Type B pancreatic cell (in vitro differentiated cells): ENCODE measurements at regions not wholly inside any gene's neighbourhood (a gene's known extent, or its start where the extent isn't known, plus 50 kb on each side); places are given as distances from the start of the nearest gene placed in this dataset.

Experiments
- DNase-seq: peaks from one replicate; pipeline ENCODE4 v3.0.0; 2021; ENCODE audit warnings: mixed read lengths; ENCODE audit not compliant: unreplicated experiment; ENCODE audit errors: extremely low spot score
- H3K27ac Mint-ChIP-seq: 2 replicates; pipeline ENCODE4 v1.8.0; 2021; ENCODE audit warnings: mild to moderate bottlenecking, mixed read lengths
- H3K27me3 Mint-ChIP-seq: 2 replicates; pipeline ENCODE4 v1.8.0; 2021; ENCODE audit warnings: mixed read lengths
- H3K36me3 Mint-ChIP-seq: 2 replicates; pipeline ENCODE4 v1.8.0; 2021; ENCODE audit warnings: mixed read lengths
- H3K4me1 Mint-ChIP-seq: one replicate; pipeline ENCODE4 v1.8.0; 2021; ENCODE audit warnings: mixed read lengths; ENCODE audit not compliant: unreplicated experiment
- H3K4me3 Mint-ChIP-seq: 2 replicates; pipeline ENCODE4 v1.8.0; 2021; ENCODE audit warnings: mild to moderate bottlenecking, mixed read lengths
- H3K9me3 Mint-ChIP-seq: 2 replicates; pipeline ENCODE4 v1.8.0; 2021; ENCODE audit warnings: mixed read lengths
- CTCF ChIP-seq: fragments of 200-600 bp; sonication (generic); conservative IDR thresholded peaks from 2 replicates; pipeline ENCODE4 v1.5.0; 2021; ENCODE audit warnings: antibody characterized with exemption, mild to moderate bottlenecking

GRCh38 chr18:68466672-68467071 lies 248.2 kb downstream of the TMX3 start:
- DNase-seq = no peak
- no peak overlapping the region for H3K4me3 Mint-ChIP-seq
- H3K9me3 Mint-ChIP-seq = no peaks in the 10 kb centered on the region
- H3K27ac Mint-ChIP-seq = no peak overlapping the region
- H3K4me1 Mint-ChIP-seq = no peaks in the 10 kb centered on the region
- peaks cover 3% of the 10 kb centered on the region for H3K27me3 Mint-ChIP-seq
- TF ChIP-seq CTCF = no peak
- H3K36me3 Mint-ChIP-seq = no peaks in the 10 kb centered on the region

GRCh38 chr18:68462766-68463165 lies 252.1 kb downstream of the TMX3 start:
- Mint-ChIP-seq H3K27me3 (no peaks in the 10 kb centered on the region), H3K4me3 (no peak overlapping the region), H3K36me3 (no peaks in the 10 kb centered on the region), H3K9me3 (no peaks in the 10 kb centered on the region), H3K4me1 (no peaks in the 10 kb centered on the region), H3K27ac (no peak overlapping the region)
- no peak for TF ChIP-seq CTCF
- DNase-seq = no peak

GRCh38 chr18:68462148-68462547 lies 252.8 kb downstream of the TMX3 start:
- no peaks in the 10 kb centered on the region for H3K9me3 Mint-ChIP-seq
- no peak overlapping the region for H3K27ac Mint-ChIP-seq
- no peaks in the 10 kb centered on the region for H3K4me1 Mint-ChIP-seq

GRCh38 chr18:68461481-68462018 lies 253.4 kb downstream of the TMX3 start:
- Mint-ChIP-seq H3K4me3 (no peak overlapping the region), H3K36me3 (no peaks in the 10 kb centered on the region), H3K27me3 (no peaks in the 10 kb centered on the region), H3K4me1 (no peaks in the 10 kb centered on the region), H3K9me3 (no peaks in the 10 kb centered on the region), H3K27ac (no peak overlapping the region)
- TF ChIP-seq CTCF = no peak
- DNase-seq = no peak

More at GRCh38 chr18:68462148-68462547, 252.8 kb downstream of the TMX3 start:
- Mint-ChIP-seq H3K27me3 (no peaks in the 10 kb centered on the region), H3K36me3 (no peaks in the 10 kb centered on the region), H3K4me3 (no peak overlapping the region)
- TF ChIP-seq CTCF = no peak
- DNase-seq = no peak

GRCh38 chr18:68459968-68460367 lies 254.9 kb downstream of the TMX3 start:
- H3K27ac Mint-ChIP-seq = no peak overlapping the region
- H3K4me3 Mint-ChIP-seq = no peak overlapping the region
- no peaks in the 10 kb centered on the region for H3K36me3 Mint-ChIP-seq
- DNase-seq = no peak
- peaks cover 5% of the 10 kb centered on the region for H3K9me3 Mint-ChIP-seq
- no peak for TF ChIP-seq CTCF
- no peaks in the 10 kb centered on the region for H3K27me3 Mint-ChIP-seq
- H3K4me1 Mint-ChIP-seq = no peaks in the 10 kb centered on the region

GRCh38 chr18:68456985-68457384 lies 257.9 kb downstream of the TMX3 start:
- Mint-ChIP-seq H3K9me3 (peaks cover 5% of the 10 kb centered on the region), H3K27ac (no peak overlapping the region), H3K36me3 (no peaks in the 10 kb centered on the region), H3K27me3 (no peaks in the 10 kb centered on the region), H3K4me1 (no peaks in the 10 kb centered on the region), H3K4me3 (no peak overlapping the region)
- no peak for DNase-seq
- no peak for TF ChIP-seq CTCF
